ENCODE measurements at regions not wholly inside any gene's neighbourhood (a gene's known extent, or its start where the extent isn't known, plus 50 kb on each side); places are given as distances from the start of the nearest gene placed in this dataset.
"Not testable (repeated sequence)": the region's sequence is repeated elsewhere in the genome, so short reads cannot be mapped to it uniquely, and the experiment has no call there.

DNA sequence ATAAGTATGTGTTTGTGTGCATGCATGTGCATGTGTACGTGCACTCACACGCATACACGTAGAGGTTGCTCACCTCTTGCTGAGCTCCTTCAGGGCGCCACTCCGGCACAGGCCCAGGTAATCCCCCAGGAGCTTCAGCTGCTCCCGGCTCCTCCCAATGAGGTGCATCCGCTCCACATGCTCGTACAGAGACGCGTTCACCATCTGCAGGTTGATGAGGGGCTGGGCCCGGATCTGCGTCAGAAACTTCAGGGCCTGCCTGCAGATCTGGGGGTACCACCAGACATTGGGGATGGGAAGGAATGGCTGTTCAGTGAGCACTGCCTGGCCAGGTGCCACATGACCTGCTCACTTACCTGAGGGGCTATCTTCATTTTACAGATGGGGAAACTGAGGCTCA, 127.0 kb downstream of the LRRC37A3 start:
- not testable (repeated sequence) for H3K4me3 ChIP-seq (ENCODE audit: insufficient read depth, low read depth, low read length); H3K27ac ChIP-seq (ENCODE audit: insufficient read depth, low read depth, low read length, poor library complexity, severe bottlenecking); H3K27me3 ChIP-seq (ENCODE audit: control insufficient read depth, insufficient read depth, low read length, poor library complexity, severe bottlenecking); H3K36me3 ChIP-seq (ENCODE audit: control insufficient read depth, insufficient read depth, low read length); H3K9me3 ChIP-seq (ENCODE audit: control insufficient read depth, low read length); H3K4me1 ChIP-seq (ENCODE audit: control insufficient read depth, insufficient read depth, low read length)
- 96 to 97% methylated on average over 12 of the region's 12 CpGs for WGBS, 2 experiments

DNA sequence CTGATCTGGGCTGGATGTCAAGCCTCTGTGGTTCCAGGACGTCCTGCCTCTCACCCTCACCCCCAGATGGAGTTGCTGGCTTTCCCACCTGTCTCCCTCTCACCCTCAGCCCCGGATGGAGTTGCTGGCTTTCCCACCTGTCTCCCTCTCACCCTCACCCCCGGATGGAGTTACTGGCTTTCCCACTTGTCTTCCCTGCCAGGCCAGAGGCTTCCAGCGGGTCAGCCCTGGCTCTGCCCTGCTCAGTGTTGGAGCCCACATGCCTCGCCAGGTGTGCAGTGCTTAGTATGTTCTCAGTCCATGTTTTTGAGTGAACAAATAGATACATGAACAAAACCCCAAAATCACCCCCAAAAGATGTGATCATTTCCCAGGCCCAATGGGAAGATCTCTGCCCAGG, 127.6 kb downstream of the LRRC37A3 start:
- not testable (repeated sequence) for H3K36me3 ChIP-seq (ENCODE audit: control insufficient read depth, insufficient read depth, low read length); H3K9me3 ChIP-seq (ENCODE audit: control insufficient read depth, low read length); H3K27ac ChIP-seq (ENCODE audit: insufficient read depth, low read depth, low read length, poor library complexity, severe bottlenecking); H3K27me3 ChIP-seq (ENCODE audit: control insufficient read depth, insufficient read depth, low read length, poor library complexity, severe bottlenecking); H3K4me1 ChIP-seq (ENCODE audit: control insufficient read depth, insufficient read depth, low read length); H3K4me3 ChIP-seq (ENCODE audit: insufficient read depth, low read depth, low read length)
- 84 to 93% methylated on average over 5 of the region's 5 CpGs for WGBS, 2 experiments

DNA sequence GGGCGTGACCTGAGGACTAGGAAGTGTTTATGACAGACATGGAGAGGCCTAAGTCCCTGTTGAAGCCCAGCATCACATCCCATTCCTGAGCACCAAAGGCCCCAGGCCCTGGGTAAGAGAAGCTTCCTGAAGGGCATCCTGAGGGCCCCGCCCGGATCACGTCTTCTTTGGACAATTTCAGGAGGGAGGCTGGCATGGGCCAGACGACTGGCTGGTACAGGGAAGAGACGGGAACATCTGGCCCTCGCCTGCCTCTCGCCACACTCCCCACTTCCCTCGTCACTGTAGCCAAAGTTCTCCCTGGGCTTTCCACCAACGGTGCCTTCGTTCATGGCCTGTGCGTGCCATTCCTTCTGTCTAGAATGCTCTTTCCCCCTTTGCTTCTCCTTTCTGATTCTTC, 128.1 kb downstream of the LRRC37A3 start:
- not testable (repeated sequence) for H3K4me1 ChIP-seq (ENCODE audit: control insufficient read depth, insufficient read depth, low read length); H3K4me3 ChIP-seq (ENCODE audit: insufficient read depth, low read depth, low read length); H3K36me3 ChIP-seq (ENCODE audit: control insufficient read depth, insufficient read depth, low read length); H3K9me3 ChIP-seq (ENCODE audit: control insufficient read depth, low read length); H3K27me3 ChIP-seq (ENCODE audit: control insufficient read depth, insufficient read depth, low read length, poor library complexity, severe bottlenecking); H3K27ac ChIP-seq (ENCODE audit: insufficient read depth, low read depth, low read length, poor library complexity, severe bottlenecking)
- 97% methylated on average over 9 of the region's 12 CpGs for WGBS, 2 experiments

DNA sequence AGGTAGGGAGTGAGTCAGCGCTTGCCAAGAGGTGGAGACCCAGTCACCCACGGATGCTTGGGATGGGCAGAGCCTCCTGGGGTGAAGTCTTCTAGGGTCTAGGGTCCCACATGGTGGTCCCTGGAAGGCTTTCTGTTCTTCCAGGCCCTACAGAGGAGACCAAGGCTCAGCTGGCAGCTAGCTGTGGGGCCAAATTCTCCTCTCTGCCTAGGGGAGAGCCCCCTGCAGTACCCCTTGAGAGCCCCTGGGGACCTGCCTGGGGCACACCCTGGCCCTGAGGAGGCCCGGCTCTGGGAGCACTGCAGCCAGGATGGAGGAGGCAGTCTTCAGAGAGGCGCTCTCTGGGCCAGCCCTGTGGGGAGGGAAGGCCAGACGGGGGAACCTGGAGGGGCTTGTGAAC, 128.6 kb upstream of the SMURF2 start:
- WGBS, 2 experiments: 84 to 93% methylated on average over 5 of the region's 5 CpGs
- H3K9me3 ChIP-seq (ENCODE audit: control insufficient read depth, low read length): not testable (repeated sequence)

DNA sequence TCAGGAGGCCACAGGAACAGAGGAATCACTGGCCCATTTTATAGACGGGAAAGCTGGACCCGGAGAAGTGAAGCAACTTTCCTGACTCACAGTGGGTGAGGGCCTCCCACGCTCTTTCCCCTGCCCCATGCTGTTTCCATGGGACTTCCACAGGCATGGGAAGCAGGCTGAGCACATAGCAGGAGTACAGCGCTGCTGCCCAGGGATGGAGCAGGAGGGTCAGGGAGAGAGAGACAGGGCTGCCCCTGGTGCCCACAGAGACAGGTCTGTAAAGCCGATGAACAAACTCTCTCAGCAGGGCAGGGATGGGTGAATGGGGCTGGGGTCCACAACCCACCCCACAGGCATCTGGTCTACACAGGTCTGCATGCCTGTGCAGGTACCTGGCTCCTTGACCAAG, 128.1 kb upstream of the SMURF2 start:
- WGBS, 2 experiments: 88 to 97% methylated on average over 5 of the region's 5 CpGs
- not testable (repeated sequence) for H3K4me1 ChIP-seq (ENCODE audit: control insufficient read depth, insufficient read depth, low read length); H3K4me3 ChIP-seq (ENCODE audit: insufficient read depth, low read depth, low read length); H3K9me3 ChIP-seq (ENCODE audit: control insufficient read depth, low read length); H3K27me3 ChIP-seq (ENCODE audit: control insufficient read depth, insufficient read depth, low read length, poor library complexity, severe bottlenecking); H3K36me3 ChIP-seq (ENCODE audit: control insufficient read depth, insufficient read depth, low read length); H3K27ac ChIP-seq (ENCODE audit: insufficient read depth, low read depth, low read length, poor library complexity, severe bottlenecking)

More for the DNA sequence above, 128.6 kb upstream of the SMURF2 start:
- not testable (repeated sequence) for H3K36me3 ChIP-seq (ENCODE audit: control insufficient read depth, insufficient read depth, low read length); H3K27me3 ChIP-seq (ENCODE audit: control insufficient read depth, insufficient read depth, low read length, poor library complexity, severe bottlenecking); H3K27ac ChIP-seq (ENCODE audit: insufficient read depth, low read depth, low read length, poor library complexity, severe bottlenecking); H3K4me3 ChIP-seq (ENCODE audit: insufficient read depth, low read depth, low read length); H3K4me1 ChIP-seq (ENCODE audit: control insufficient read depth, insufficient read depth, low read length)

DNA sequence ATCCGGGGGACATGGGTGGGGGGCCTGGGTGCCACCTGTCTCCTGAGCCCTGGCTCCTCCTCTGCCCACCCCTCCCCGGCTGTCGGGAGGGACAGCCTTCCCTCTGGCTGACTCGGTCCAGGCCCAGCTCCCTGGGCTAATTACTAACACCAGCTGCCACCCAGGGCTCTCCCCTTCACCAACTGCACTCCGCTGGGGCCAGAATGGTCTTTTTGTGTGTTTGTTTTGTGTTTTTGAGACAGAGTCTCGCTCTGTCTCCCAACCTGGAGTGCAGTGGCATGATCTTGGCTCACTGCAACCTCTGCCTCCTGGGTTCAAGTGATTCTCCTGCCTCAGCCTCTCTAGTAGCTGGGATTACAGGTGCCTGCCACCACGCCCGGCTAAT, 126.9 kb upstream of the SMURF2 start:
- not testable (repeated sequence) for H3K4me3 ChIP-seq (ENCODE audit: insufficient read depth, low read depth, low read length); H3K27ac ChIP-seq (ENCODE audit: insufficient read depth, low read depth, low read length, poor library complexity, severe bottlenecking); H3K9me3 ChIP-seq (ENCODE audit: control insufficient read depth, low read length); H3K27me3 ChIP-seq (ENCODE audit: control insufficient read depth, insufficient read depth, low read length, poor library complexity, severe bottlenecking); H3K36me3 ChIP-seq (ENCODE audit: control insufficient read depth, insufficient read depth, low read length)
- 86% methylated on average over 7 to 8 of the region's 8 CpGs for WGBS, 2 experiments
- peaks cover 12% of the 10 kb centered on the region for H3K4me1 ChIP-seq (ENCODE audit: control insufficient read depth, insufficient read depth, low read length)

DNA sequence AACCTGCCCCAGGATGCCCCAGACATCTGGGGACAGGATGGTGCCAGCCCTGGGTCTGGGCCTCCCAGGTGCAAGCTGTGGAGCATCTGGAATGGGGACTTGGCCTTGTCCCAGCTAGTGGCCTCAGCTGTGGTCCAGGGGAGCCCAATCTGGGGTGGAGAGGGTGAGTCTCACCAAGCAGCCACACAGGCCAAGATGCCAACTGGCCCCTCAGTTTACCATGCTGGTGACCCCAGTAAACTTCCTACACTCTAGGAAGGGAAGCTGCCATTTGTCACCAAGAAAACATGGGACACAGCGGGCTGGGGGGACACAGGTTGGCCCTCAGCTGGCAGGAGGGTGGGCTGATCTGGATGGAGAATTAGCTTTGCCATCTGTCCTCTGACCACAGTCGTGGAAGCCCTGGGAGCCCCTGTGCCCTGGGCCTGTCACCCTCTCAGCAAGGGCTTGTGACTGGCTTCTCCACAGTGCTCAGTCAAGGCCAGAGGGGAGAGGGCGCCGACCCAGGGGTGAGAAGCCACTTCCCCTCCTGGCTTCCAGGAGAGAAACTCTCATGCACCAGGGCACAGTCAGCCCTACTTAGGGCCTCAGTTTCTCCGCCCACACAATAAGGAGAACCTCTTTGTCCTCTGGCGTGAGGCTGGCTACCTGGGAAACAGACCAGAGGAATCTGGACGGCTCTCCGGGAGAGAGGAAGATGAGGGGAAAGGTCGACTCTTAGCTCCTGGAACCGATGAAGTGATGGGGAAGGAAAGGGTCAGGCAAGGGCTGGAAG, 126.4 kb upstream of the SMURF2 start:
- 85 to 91% methylated on average over 10 of the region's 10 CpGs for WGBS, 2 experiments
- no peak overlapping the region for H3K27ac ChIP-seq (ENCODE audit: insufficient read depth, low read depth, low read length, poor library complexity, severe bottlenecking)
- H3K4me3 ChIP-seq (ENCODE audit: insufficient read depth, low read depth, low read length): no peak overlapping the region
- H3K36me3 ChIP-seq (ENCODE audit: control insufficient read depth, insufficient read depth, low read length): no peaks in the 10 kb centered on the region
- no peaks in the 10 kb centered on the region for H3K9me3 ChIP-seq (ENCODE audit: control insufficient read depth, low read length)
- H3K27me3 ChIP-seq (ENCODE audit: control insufficient read depth, insufficient read depth, low read length, poor library complexity, severe bottlenecking): no peaks in the 10 kb centered on the region
- H3K4me1 ChIP-seq (ENCODE audit: control insufficient read depth, insufficient read depth, low read length): peaks cover 12% of the 10 kb centered on the region

DNA sequence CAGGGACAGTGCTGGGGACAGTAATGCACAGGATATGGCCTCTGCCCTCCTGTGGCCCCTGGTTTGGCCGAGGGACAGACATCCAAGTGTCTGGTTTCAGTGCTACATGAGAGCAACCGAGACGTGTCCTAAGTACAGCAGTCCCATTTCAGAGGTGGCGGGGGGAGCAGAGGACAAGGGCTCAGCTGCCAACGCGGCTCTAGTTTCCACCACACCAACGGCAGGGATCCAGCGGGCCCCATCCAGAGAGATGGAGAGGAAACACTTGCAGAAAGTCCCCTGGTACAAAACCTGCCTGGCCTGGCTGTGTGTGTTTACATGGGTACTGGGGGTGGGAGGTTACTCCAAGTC, 125.8 kb upstream of the SMURF2 start:
- Histone ChIP-seq H3K36me3 (ENCODE audit: control insufficient read depth, insufficient read depth, low read length) (no peaks in the 10 kb centered on the region), H3K27me3 (ENCODE audit: control insufficient read depth, insufficient read depth, low read length, poor library complexity, severe bottlenecking) (no peaks in the 10 kb centered on the region), H3K27ac (ENCODE audit: insufficient read depth, low read depth, low read length, poor library complexity, severe bottlenecking) (no peak overlapping the region), H3K9me3 (ENCODE audit: control insufficient read depth, low read length) (no peaks in the 10 kb centered on the region), H3K4me1 (ENCODE audit: control insufficient read depth, insufficient read depth, low read length) (peaks cover 12% of the 10 kb centered on the region), H3K4me3 (ENCODE audit: insufficient read depth, low read depth, low read length) (no peak overlapping the region)
- WGBS, 2 experiments: 90 to 93% methylated on average over 8 of the region's 8 CpGs

DNA sequence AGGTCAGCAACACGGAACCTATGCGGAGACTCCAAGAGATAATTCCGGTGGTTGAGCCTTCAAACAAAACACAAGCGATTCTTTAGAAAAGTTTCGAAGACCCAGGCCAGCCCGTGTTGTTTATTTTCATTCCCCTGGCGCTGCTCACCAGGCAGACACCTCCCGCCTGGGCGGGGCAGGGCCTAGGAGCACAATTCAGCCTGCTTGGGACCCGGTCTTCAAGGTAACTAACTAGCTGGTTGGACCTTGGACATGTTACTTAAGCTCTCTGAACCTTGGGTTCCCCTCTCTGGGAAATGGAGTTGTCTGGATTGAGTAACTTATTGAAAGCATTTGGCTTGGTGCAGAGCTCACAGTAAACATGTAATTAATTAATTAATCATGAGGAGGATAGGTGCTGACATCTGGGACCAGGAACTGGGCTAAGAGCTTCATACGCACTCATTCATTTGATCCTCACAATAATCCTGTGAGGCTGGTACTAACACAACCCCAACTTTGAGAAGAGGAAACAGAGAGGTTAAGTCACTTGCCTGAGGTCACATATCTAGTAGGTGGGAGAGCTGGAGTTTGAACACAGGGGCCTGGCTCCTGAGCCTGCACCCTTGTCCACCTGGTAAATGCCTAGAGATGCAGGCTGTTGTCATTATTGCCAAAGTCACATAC, 125.3 kb upstream of the SMURF2 start:
- Histone ChIP-seq H3K27ac (ENCODE audit: insufficient read depth, low read depth, low read length, poor library complexity, severe bottlenecking) (no peak overlapping the region), H3K36me3 (ENCODE audit: control insufficient read depth, insufficient read depth, low read length) (no peaks in the 10 kb centered on the region)

DNA sequence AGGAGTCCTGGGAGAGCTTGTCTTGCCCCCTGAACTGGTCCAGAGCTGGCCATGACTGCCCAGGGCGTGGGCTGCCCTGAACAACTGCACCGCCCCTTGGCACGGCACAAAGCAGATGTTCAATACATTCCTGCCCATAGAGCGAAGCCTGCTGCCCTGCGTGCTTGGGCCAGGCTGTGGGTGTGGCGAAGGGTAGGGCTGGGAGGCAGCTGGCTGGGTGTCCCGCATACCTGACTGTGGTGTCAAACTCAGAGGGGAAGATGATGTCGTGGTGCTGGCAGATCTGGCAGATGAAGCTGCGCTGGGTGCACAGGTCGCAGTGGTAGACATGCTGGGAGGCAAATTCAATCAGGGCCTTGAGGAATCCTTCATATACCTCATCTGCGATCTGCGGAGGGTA, 124.2 kb upstream of the SMURF2 start:
- no peak overlapping the region for H3K4me3 ChIP-seq (ENCODE audit: insufficient read depth, low read depth, low read length)
- no peaks in the 10 kb centered on the region for H3K9me3 ChIP-seq (ENCODE audit: control insufficient read depth, low read length)
- WGBS, 2 experiments: 95 to 97% methylated on average over 12 of the region's 12 CpGs
- H3K36me3 ChIP-seq (ENCODE audit: control insufficient read depth, insufficient read depth, low read length): no peaks in the 10 kb centered on the region
- H3K27ac ChIP-seq (ENCODE audit: insufficient read depth, low read depth, low read length, poor library complexity, severe bottlenecking): no peak overlapping the region
- H3K27me3 ChIP-seq (ENCODE audit: control insufficient read depth, insufficient read depth, low read length, poor library complexity, severe bottlenecking): peaks cover 12% of the 10 kb centered on the region
- H3K4me1 ChIP-seq (ENCODE audit: control insufficient read depth, insufficient read depth, low read length): peaks cover 12% of the 10 kb centered on the region

More for the DNA sequence above, 125.3 kb upstream of the SMURF2 start:
- Histone ChIP-seq H3K9me3 (ENCODE audit: control insufficient read depth, low read length) (no peaks in the 10 kb centered on the region), H3K4me1 (ENCODE audit: control insufficient read depth, insufficient read depth, low read length) (peaks cover 12% of the 10 kb centered on the region), H3K4me3 (ENCODE audit: insufficient read depth, low read depth, low read length) (no peak overlapping the region), H3K27me3 (ENCODE audit: control insufficient read depth, insufficient read depth, low read length, poor library complexity, severe bottlenecking) (peaks cover 1% of the 10 kb centered on the region)
- WGBS, 2 experiments: 90 to 93% methylated on average over 11 of the region's 11 CpGs

All from ectodermal cell (in vitro differentiated cells).